HL-60 (cell line): ENCODE measurements at regions not wholly inside any gene's neighbourhood (a gene's known extent, or its start where the extent isn't known, plus 50 kb on each side); places are given as distances from the start of the nearest gene placed in this dataset.

ENCODE experiments used
- POLR2AphosphoS5 ChIP-seq: IDR thresholded peaks from 2 replicates; pipeline ENCODE4 v1.6.1; 2012; ENCODE audit warnings: low read depth
- TF ChIP-seq, protein P1 (sequence below): IDR thresholded peaks from one replicate; pipeline ENCODE4 v1.5.1; 2011; ENCODE audit warnings: low read length, control low read depth, inconsistent platforms; ENCODE audit not compliant: insufficient read depth
- TF ChIP-seq, protein P2 (sequence below): IDR thresholded peaks from 2 replicates; pipeline ENCODE4 v1.6.1; 2012; ENCODE audit warnings: low read depth; ENCODE audit not compliant: insufficient replicate concordance

- TF ChIP-seq, protein P1, sequence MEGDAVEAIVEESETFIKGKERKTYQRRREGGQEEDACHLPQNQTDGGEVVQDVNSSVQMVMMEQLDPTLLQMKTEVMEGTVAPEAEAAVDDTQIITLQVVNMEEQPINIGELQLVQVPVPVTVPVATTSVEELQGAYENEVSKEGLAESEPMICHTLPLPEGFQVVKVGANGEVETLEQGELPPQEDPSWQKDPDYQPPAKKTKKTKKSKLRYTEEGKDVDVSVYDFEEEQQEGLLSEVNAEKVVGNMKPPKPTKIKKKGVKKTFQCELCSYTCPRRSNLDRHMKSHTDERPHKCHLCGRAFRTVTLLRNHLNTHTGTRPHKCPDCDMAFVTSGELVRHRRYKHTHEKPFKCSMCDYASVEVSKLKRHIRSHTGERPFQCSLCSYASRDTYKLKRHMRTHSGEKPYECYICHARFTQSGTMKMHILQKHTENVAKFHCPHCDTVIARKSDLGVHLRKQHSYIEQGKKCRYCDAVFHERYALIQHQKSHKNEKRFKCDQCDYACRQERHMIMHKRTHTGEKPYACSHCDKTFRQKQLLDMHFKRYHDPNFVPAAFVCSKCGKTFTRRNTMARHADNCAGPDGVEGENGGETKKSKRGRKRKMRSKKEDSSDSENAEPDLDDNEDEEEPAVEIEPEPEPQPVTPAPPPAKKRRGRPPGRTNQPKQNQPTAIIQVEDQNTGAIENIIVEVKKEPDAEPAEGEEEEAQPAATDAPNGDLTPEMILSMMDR = no peak
- TF ChIP-seq, protein P2, sequence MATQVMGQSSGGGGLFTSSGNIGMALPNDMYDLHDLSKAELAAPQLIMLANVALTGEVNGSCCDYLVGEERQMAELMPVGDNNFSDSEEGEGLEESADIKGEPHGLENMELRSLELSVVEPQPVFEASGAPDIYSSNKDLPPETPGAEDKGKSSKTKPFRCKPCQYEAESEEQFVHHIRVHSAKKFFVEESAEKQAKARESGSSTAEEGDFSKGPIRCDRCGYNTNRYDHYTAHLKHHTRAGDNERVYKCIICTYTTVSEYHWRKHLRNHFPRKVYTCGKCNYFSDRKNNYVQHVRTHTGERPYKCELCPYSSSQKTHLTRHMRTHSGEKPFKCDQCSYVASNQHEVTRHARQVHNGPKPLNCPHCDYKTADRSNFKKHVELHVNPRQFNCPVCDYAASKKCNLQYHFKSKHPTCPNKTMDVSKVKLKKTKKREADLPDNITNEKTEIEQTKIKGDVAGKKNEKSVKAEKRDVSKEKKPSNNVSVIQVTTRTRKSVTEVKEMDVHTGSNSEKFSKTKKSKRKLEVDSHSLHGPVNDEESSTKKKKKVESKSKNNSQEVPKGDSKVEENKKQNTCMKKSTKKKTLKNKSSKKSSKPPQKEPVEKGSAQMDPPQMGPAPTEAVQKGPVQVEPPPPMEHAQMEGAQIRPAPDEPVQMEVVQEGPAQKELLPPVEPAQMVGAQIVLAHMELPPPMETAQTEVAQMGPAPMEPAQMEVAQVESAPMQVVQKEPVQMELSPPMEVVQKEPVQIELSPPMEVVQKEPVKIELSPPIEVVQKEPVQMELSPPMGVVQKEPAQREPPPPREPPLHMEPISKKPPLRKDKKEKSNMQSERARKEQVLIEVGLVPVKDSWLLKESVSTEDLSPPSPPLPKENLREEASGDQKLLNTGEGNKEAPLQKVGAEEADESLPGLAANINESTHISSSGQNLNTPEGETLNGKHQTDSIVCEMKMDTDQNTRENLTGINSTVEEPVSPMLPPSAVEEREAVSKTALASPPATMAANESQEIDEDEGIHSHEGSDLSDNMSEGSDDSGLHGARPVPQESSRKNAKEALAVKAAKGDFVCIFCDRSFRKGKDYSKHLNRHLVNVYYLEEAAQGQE = no peak
- no peak for TF ChIP-seq POLR2AphosphoS5
Measured at GRCh38 chr3:66931699-66932098, 66.4 kb upstream of the KBTBD8 start.
